ENCODE measurements at regions not wholly inside any gene's neighbourhood (a gene's known extent, or its start where the extent isn't known, plus 50 kb on each side); places are given as distances from the start of the nearest gene placed in this dataset.

- Histone ChIP-seq H3K4me2 (ENCODE audit: low read length) (peak overlapping the region; percentile 75), H3K9me3 (replicated peaks; ENCODE audit: low read length) (no peaks in the 10 kb centered on the region), H3K36me3 (ENCODE audit: insufficient read depth, low read length) (no peaks in the 10 kb centered on the region), H3K27me3 (ENCODE audit: control insufficient read depth, insufficient read depth, low read length) (peaks cover 3% of the 10 kb centered on the region), H3K4me1 (ENCODE audit: control insufficient read depth, insufficient read depth, low read length) (no peaks in the 10 kb centered on the region), H3K9ac (ENCODE audit: low read depth, low read length) (peak overlapping the region; percentile 26), H3K4me3 (ENCODE audit: low read length) (peak overlapping the region; percentile 62)
These were observed 84.2 kb upstream of the MKI67 start for GRCh38 chr10:128210215-128211063.

DNA sequence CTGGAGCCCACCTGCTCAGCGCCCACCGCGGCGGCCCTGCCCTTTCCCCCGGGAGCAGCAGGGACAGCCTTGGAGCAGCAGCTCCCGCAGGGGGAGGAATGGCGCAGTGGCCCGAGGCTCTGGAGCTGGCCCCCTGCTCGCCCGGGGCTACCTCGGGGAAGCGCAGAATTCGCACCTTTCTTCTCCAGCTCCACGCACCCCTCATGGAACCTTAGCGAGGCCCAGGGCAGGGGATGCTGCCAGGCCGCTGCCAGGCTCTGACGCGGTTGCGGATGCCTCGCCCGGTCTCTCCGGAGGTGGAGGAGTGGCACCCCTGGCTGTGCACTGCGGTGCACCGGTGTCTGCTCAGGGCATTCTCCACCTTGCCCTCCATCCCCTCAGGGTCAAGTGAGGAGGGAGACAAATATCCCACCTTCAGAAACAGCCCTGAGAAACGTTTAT, 84.9 kb upstream of the MKI67 start:
- Histone ChIP-seq H3K27me3 (ENCODE audit: control insufficient read depth, insufficient read depth, low read length) (peaks cover 3% of the 10 kb centered on the region), H3K4me1 (ENCODE audit: control insufficient read depth, insufficient read depth, low read length) (no peaks in the 10 kb centered on the region), H3K9ac (ENCODE audit: low read depth, low read length) (no peak overlapping the region), H3K4me2 (ENCODE audit: low read length) (no peak overlapping the region), H3K4me3 (ENCODE audit: low read length) (no peak overlapping the region), H3K36me3 (ENCODE audit: insufficient read depth, low read length) (no peaks in the 10 kb centered on the region), H3K9me3 (replicated peaks; ENCODE audit: low read length) (no peaks in the 10 kb centered on the region)

- H3K4me3 ChIP-seq (ENCODE audit: low read length), result peak overlapping the region; percentile 61
- no peak overlapping the region for H3K9ac ChIP-seq (ENCODE audit: low read depth, low read length)
- no peaks in the 10 kb centered on the region for H3K4me1 ChIP-seq (ENCODE audit: control insufficient read depth, insufficient read depth, low read length)
- H3K27me3 ChIP-seq (ENCODE audit: control insufficient read depth, insufficient read depth, low read length), result peaks cover 3% of the 10 kb centered on the region
- no peaks in the 10 kb centered on the region for H3K9me3 ChIP-seq (replicated peaks; ENCODE audit: low read length)
- peak overlapping the region; percentile 78 for H3K4me2 ChIP-seq (ENCODE audit: low read length)
- H3K36me3 ChIP-seq (ENCODE audit: insufficient read depth, low read length), result no peaks in the 10 kb centered on the region
These were observed 85.9 kb upstream of the MKI67 start for GRCh38 chr10:128211953-128212727.

DNA sequence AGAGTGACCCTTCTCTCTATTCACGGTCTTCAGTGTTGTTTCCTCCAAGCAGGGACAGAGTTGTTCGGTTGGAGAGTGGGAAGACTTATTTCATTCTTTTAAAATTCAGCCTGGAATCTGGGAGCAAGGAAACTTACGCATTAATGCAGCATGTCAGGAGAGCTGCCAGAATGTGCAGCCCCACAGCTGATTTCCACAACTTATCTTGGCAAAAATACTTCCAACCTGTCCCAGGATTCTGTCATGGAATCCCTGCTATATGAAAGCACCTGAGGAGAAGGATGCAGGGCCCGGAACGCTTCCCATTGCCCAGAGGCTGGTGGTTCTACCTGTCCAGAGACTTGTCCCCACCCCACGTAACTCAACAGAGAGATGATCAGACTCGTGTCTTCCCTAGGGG, 86.9 kb upstream of the MKI67 start:
- H3K36me3 ChIP-seq (ENCODE audit: insufficient read depth, low read length), result no peaks in the 10 kb centered on the region
- no peak overlapping the region for H3K9ac ChIP-seq (ENCODE audit: low read depth, low read length)
- H3K4me1 ChIP-seq (ENCODE audit: control insufficient read depth, insufficient read depth, low read length), result no peaks in the 10 kb centered on the region

GRCh38 chr10:128215733-128216132, 89.5 kb upstream of the MKI67 start:
- no peak overlapping the region for H3K4me3 ChIP-seq (ENCODE audit: low read length)
- no peak overlapping the region for H3K9ac ChIP-seq (ENCODE audit: low read depth, low read length)
- no peaks in the 10 kb centered on the region for H3K27me3 ChIP-seq (ENCODE audit: control insufficient read depth, insufficient read depth, low read length)
- no peak overlapping the region for H3K4me2 ChIP-seq (ENCODE audit: low read length)
- H3K9me3 ChIP-seq (replicated peaks; ENCODE audit: low read length), result no peaks in the 10 kb centered on the region
- H3K36me3 ChIP-seq (ENCODE audit: insufficient read depth, low read length), result no peaks in the 10 kb centered on the region
- H3K4me1 ChIP-seq (ENCODE audit: control insufficient read depth, insufficient read depth, low read length), result no peaks in the 10 kb centered on the region

More for the DNA sequence above, 86.9 kb upstream of the MKI67 start:
- Histone ChIP-seq H3K27me3 (ENCODE audit: control insufficient read depth, insufficient read depth, low read length) (no peaks in the 10 kb centered on the region), H3K4me2 (ENCODE audit: low read length) (no peak overlapping the region), H3K4me3 (ENCODE audit: low read length) (no peak overlapping the region), H3K9me3 (replicated peaks; ENCODE audit: low read length) (no peaks in the 10 kb centered on the region)

DNA sequence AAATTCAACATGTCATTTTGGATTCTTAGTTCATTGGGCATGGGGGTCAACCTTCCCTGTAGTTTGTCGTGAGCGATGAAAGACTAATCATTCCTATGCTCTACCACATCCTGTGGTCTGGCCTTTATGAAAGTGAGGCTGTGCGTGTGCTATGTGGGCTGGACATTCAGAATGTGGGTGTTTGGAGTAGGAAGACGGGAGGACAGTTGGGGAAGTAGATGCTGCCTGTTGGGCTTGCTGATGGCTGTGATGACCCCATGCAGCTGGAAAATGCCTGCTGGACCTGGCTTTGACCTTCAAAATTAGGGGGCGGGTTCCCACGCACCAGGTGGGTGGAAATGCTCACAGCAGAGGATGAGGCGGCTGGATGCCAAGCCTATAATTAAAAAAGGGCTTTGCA, 90.9 kb upstream of the MKI67 start:
- Histone ChIP-seq H3K27me3 (ENCODE audit: control insufficient read depth, insufficient read depth, low read length) (no peaks in the 10 kb centered on the region), H3K36me3 (ENCODE audit: insufficient read depth, low read length) (no peaks in the 10 kb centered on the region), H3K4me3 (ENCODE audit: low read length) (no peak overlapping the region), H3K4me1 (ENCODE audit: control insufficient read depth, insufficient read depth, low read length) (no peaks in the 10 kb centered on the region), H3K9ac (ENCODE audit: low read depth, low read length) (no peak overlapping the region), H3K9me3 (replicated peaks; ENCODE audit: low read length) (no peaks in the 10 kb centered on the region), H3K4me2 (ENCODE audit: low read length) (no peak overlapping the region)

DNA sequence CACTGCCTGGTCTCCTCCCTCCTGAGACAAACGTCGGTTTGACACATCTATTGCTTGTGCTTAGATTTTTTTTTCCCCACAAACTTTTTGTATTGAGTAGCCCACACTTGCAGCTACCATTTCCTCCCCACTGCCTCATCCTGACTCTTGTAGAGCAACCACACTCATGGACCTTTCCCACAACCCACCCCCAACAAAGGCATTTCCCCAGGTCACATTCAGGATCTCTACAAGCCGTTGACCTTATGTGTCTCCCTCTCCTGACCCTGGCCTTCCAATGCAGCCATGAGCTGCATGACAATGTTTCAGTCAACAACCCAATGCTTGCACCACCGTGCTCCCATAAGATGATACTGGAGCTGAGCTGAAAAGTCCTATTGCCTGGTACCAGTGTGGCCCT, 91.9 kb upstream of the MKI67 start:
- Histone ChIP-seq H3K36me3 (ENCODE audit: insufficient read depth, low read length) (no peaks in the 10 kb centered on the region), H3K4me2 (ENCODE audit: low read length) (no peak overlapping the region), H3K9ac (ENCODE audit: low read depth, low read length) (no peak overlapping the region), H3K27me3 (ENCODE audit: control insufficient read depth, insufficient read depth, low read length) (no peaks in the 10 kb centered on the region), H3K4me1 (ENCODE audit: control insufficient read depth, insufficient read depth, low read length) (no peaks in the 10 kb centered on the region), H3K9me3 (replicated peaks; ENCODE audit: low read length) (no peaks in the 10 kb centered on the region), H3K4me3 (ENCODE audit: low read length) (no peak overlapping the region)

DNA sequence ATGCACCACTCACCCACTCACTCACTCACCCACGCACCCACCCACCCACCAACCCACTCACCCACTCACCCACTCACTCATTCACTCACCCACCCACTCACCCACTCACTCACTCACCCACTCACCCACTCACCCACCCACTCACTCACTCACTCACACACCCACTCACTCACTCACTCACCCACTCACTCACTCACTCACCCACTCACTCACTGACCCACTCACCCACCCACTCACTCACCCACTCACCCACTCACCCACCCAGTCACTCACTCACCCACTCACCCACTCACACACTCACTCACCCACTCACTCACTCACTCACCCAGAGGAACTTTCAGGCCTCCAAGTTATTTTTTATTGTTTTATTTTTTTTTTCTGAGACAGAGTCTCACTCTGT, 93.1 kb upstream of the MKI67 start:
- Histone ChIP-seq H3K9me3 (replicated peaks; ENCODE audit: low read length) (no peaks in the 10 kb centered on the region), H3K4me2 (ENCODE audit: low read length) (no peak overlapping the region), H3K36me3 (ENCODE audit: insufficient read depth, low read length) (no peaks in the 10 kb centered on the region), H3K4me3 (ENCODE audit: low read length) (no peak overlapping the region), H3K4me1 (ENCODE audit: control insufficient read depth, insufficient read depth, low read length) (no peaks in the 10 kb centered on the region), H3K27me3 (ENCODE audit: control insufficient read depth, insufficient read depth, low read length) (no peaks in the 10 kb centered on the region), H3K9ac (ENCODE audit: low read depth, low read length) (no peak overlapping the region)

- Histone ChIP-seq H3K27me3 (ENCODE audit: control insufficient read depth, insufficient read depth, low read length) (no peaks in the 10 kb centered on the region), H3K36me3 (ENCODE audit: insufficient read depth, low read length) (no peaks in the 10 kb centered on the region), H3K9ac (ENCODE audit: low read depth, low read length) (no peak overlapping the region), H3K4me3 (ENCODE audit: low read length) (no peak overlapping the region), H3K4me2 (ENCODE audit: low read length) (no peak overlapping the region), H3K4me1 (ENCODE audit: control insufficient read depth, insufficient read depth, low read length) (no peaks in the 10 kb centered on the region), H3K9me3 (replicated peaks; ENCODE audit: low read length) (no peaks in the 10 kb centered on the region)
These were observed 93.8 kb upstream of the MKI67 start for GRCh38 chr10:128220021-128220420.

DNA sequence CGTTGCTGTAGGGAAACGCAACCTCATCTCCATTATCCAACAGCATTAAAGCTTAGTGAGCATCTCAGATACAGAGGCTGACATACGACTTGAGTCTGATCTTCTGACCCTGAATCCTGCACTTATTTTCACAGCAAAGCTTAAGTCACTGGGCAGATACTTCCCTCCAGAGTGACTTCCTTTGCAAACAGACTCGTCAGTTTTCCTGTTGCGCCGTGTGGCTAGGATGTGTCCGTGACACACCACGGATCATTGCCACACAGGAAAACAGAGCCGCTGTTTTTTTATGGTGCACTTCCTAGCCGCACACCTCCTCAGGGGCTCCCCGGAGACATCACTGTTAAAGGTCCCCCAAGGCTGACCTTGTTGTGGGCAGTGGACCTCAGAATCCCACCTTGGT, 94.9 kb upstream of the MKI67 start:
- no peaks in the 10 kb centered on the region for H3K36me3 ChIP-seq (ENCODE audit: insufficient read depth, low read length)
- H3K4me1 ChIP-seq (ENCODE audit: control insufficient read depth, insufficient read depth, low read length), result no peaks in the 10 kb centered on the region
- H3K4me3 ChIP-seq (ENCODE audit: low read length), result no peak overlapping the region
- H3K9me3 ChIP-seq (replicated peaks; ENCODE audit: low read length), result no peaks in the 10 kb centered on the region
- no peak overlapping the region for H3K4me2 ChIP-seq (ENCODE audit: low read length)
- H3K9ac ChIP-seq (ENCODE audit: low read depth, low read length), result no peak overlapping the region
- no peaks in the 10 kb centered on the region for H3K27me3 ChIP-seq (ENCODE audit: control insufficient read depth, insufficient read depth, low read length)

GRCh38 chr10:128221807-128222206, 95.6 kb upstream of the MKI67 start:
- H3K9ac ChIP-seq (ENCODE audit: low read depth, low read length), result no peak overlapping the region
- no peaks in the 10 kb centered on the region for H3K27me3 ChIP-seq (ENCODE audit: control insufficient read depth, insufficient read depth, low read length)
- no peaks in the 10 kb centered on the region for H3K4me1 ChIP-seq (ENCODE audit: control insufficient read depth, insufficient read depth, low read length)
- no peak overlapping the region for H3K4me2 ChIP-seq (ENCODE audit: low read length)
- no peaks in the 10 kb centered on the region for H3K9me3 ChIP-seq (replicated peaks; ENCODE audit: low read length)
- no peak overlapping the region for H3K4me3 ChIP-seq (ENCODE audit: low read length)
- no peaks in the 10 kb centered on the region for H3K36me3 ChIP-seq (ENCODE audit: insufficient read depth, low read length)
